GM13977 (cell line): ENCODE measurements at regions not wholly inside any gene's neighbourhood (a gene's known extent, or its start where the extent isn't known, plus 50 kb on each side); places are given as distances from the start of the nearest gene placed in this dataset.
"Not testable (repeated sequence)": the region's sequence is repeated elsewhere in the genome, so short reads cannot be mapped to it uniquely, and the experiment has no call there.

Source experiments
- DNase-seq: peaks from one replicate; pipeline ENCODE4 v3.0.0; 2012; ENCODE audit warnings: low spot score
- in situ Hi-C: fragments of 300-500 bp; cut with MboI; formaldehyde crosslinking; loops from one replicate; pipeline ENCODE4 v1.12.0; 2022; ENCODE audit warnings: low sequenced_read_pairs, low pct_unique_long_range_greater_than_20kb, mixed read lengths, inconsistent platforms; ENCODE audit not compliant: unreplicated experiment
- TF ChIP-seq, protein P1 (sequence below): IDR thresholded peaks from 2 replicates; pipeline ENCODE4 v1.5.1; 2012; ENCODE audit warnings: mild to moderate bottlenecking, control low read depth; ENCODE audit not compliant: insufficient read depth; ENCODE audit errors: extremely low read depth, missing control alignments

DNA sequence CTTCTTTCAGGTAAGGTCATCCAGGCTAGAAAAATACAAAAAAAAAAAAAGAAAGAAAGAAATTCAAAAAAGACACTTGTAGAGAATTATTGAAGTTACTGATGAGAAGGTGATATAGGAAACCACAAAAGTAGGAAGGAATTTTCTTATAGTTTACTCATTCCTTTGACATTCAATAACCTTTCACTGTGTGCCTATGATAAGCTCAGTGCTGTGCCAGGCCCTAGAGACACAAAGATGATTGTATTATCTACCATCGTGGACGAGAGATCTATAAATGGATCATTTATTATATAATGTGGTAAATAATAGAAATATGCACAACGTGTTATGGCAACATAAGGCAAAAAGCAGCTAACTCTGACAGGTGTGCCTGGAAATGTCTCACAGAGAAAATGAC is 109.6 kb upstream of the NGF start:
- TF ChIP-seq, protein P1, sequence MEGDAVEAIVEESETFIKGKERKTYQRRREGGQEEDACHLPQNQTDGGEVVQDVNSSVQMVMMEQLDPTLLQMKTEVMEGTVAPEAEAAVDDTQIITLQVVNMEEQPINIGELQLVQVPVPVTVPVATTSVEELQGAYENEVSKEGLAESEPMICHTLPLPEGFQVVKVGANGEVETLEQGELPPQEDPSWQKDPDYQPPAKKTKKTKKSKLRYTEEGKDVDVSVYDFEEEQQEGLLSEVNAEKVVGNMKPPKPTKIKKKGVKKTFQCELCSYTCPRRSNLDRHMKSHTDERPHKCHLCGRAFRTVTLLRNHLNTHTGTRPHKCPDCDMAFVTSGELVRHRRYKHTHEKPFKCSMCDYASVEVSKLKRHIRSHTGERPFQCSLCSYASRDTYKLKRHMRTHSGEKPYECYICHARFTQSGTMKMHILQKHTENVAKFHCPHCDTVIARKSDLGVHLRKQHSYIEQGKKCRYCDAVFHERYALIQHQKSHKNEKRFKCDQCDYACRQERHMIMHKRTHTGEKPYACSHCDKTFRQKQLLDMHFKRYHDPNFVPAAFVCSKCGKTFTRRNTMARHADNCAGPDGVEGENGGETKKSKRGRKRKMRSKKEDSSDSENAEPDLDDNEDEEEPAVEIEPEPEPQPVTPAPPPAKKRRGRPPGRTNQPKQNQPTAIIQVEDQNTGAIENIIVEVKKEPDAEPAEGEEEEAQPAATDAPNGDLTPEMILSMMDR = no peak
- in situ Hi-C loops = no loop called here
- DNase-seq = no peak

DNA sequence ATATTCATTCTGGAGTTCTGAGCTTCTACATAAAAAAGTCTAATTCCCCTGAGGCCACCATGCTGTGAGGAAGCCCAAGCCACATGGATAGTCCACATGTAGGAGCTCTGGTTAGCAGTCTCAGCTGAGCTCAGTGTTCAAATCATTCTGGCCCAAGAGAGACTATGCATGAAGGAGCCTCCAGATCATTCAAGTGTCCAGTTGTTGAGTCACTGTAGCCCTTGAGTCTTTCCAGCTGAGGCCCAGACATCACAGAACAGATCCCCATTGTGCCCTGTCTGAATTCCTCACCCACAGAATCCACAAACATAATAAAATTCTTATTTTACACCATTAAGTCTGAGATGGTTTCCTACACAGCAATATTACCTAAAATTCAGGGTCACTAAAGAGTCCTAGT is 107.0 kb upstream of the NGF start:
- TF ChIP-seq, protein P1 = no peak
- in situ Hi-C loops = no loop called here
- no peak for DNase-seq

DNA sequence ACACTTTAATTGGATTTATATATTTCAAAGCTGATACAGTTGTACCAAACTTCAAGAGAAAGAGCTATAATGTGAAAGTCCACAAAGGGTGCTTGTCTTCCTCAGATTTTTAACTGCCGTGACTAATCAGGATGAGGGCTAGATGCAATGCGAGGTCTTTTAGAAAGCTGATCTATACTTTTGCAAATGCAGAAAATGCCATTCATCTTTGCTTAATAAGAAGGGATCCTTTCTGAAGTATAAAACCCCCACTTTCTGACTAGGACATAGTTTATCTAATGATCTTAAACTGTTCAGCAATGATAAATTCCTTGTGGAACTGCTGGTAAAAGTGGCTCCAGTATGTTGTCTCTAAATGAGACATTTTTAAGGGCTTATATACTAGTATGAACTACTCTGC is 102.7 kb upstream of the NGF start:
- TF ChIP-seq, protein P1 = no peak
- in situ Hi-C loops = no loop called here
- DNase-seq = no peak

DNA sequence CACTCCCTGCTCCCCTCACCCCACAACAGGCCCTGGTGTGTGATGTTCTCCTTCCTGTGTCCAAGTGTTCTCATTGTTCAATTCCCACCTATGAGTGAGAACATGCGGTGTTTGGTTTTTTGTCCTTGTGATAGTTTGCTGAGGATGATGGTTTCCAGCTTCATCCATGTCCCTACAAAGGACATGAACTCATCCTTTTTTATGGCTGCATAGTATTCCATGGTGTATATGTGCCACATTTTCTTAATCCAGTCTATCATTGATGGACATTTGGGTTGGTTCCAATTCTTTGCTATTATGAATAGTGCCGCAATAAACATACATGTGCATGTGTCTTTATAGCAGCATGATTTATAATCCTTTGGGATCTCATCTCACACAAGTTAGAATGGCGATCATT is 101.5 kb upstream of the NGF start:
- DNase-seq, in situ Hi-C loops: not testable (repeated sequence)

DNA sequence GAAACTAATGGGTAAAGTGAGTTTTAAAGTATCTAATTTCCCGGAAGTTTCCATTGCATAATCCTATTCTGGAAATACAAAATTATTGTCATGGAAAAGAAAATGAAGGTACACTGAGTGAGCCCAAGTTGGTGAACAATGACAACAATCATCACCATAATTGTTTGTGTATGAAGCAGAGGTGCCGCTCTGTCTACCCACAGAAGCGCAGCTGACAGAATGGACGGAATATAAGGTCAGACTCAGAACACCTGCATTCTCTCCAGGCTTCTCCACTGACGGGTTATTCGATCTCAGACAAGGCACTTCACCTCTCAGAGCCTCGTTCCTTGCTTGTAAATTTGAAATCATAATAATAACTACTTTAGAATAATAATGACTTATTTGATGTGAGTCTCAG is 99.1 kb upstream of the NGF start:
- TF ChIP-seq, protein P1 = no peak
- in situ Hi-C loops = no loop called here
- DNase-seq = no peak

DNA sequence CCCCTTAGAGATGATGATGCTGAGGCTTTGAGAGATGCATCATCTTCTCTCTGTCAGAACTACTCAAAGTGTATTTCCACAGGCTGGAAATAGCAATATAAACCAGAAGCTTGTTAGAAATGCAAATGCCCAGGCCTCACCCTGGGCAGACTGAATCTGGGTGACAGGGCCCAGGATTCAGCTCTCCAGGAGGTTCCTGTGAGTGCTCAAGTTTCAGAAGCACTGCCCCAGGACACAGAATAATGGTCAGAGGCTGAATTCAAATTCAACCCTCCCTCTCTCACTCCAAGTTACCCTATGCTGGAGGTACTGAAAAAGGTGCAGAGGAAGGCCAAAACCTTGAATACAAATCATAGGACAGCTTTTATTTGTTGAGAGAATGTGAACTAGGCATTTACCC is 98.5 kb upstream of the NGF start:
- TF ChIP-seq, protein P1 = no peak
- DNase-seq = no peak

DNA sequence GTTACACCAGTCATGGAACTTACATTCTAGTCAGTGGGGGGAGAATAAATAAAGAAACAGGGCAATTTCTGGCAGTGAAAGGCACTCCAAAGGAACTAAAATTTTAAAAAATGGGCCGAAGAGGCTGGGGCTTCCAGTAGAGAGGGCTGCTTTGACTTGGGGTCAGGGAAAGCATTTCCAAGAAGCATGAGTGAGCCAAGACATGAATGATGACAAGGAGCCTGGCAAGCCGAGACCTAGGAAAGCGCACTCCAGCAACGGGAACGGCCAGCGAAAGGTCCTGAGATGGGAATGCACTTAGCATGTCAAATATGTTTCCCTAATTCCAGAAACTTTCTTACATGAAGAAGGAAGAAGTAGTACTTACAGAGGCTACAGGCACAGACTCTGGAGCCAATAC is 95.4 kb upstream of the NGF start:
- TF ChIP-seq, protein P1 = no peak
- in situ Hi-C loops = no loop called here
- DNase-seq = no peak

More for the DNA sequence above, 98.5 kb upstream of the NGF start:
- in situ Hi-C loops = no loop called here
